ENCODE measurements at regions not wholly inside any gene's neighbourhood (a gene's known extent, or its start where the extent isn't known, plus 50 kb on each side); places are given as distances from the start of the nearest gene placed in this dataset.

DNA sequence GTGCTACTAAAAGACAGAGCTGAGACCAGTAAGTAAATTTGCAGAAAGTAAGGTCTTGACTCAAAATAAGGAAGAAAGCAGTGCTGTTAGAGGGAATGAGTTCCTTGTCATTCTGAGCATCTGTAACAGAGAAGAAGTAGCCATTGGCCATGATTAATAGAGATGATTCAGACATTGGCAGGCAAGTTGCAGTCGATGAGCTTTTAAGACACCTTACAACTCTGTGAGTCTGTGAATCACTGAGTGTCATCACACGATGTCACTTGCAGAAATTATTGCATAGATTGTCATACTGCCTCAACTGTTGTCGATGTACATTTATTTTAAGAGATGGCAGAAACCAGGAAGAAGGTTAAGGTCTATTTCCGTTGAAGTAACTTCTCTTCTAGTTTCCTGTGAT, 201.1 kb upstream of the CDH13 start:
- Histone ChIP-seq H3K27me3 (no peaks in the 10 kb centered on the region), H3K9me3 (no peaks in the 10 kb centered on the region), H3K4me2 (no peak overlapping the region), H4K20me1 (no peaks in the 10 kb centered on the region), H3K36me3 (no peaks in the 10 kb centered on the region), H3K9ac (no peak overlapping the region), H3K4me3 (no peak overlapping the region), H3K4me1 (no peaks in the 10 kb centered on the region), H3K27ac (no peak overlapping the region)
- TF ChIP-seq Cebpa-rat (IDR thresholded peaks at IDR 0.05): no peak

DNA sequence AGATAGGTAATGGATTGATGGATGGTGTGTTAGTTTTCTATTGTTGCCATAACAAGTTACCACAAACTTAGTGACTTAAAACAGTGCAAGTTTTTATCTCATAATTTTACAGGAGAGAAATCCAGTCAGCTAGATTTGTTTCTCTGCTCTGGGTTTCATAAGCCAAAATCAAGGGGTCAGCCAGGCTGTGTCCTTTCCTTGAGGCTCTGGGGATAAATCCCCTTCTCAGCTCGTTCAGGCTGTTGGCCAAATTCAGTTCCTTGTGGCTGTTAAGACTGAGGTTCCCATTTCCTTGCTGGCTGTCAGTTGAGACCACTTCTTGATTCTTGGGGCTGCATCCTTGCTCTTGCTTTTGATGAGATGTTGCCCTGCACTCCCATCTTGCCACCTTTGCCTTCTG, 204.9 kb upstream of the CDH13 start:
- no peaks in the 10 kb centered on the region for H3K9me3 ChIP-seq
- no peak overlapping the region for H3K4me3 ChIP-seq
- no peaks in the 10 kb centered on the region for H3K27me3 ChIP-seq
- no peaks in the 10 kb centered on the region for H3K4me1 ChIP-seq
- H4K20me1 ChIP-seq: no peaks in the 10 kb centered on the region
- no peaks in the 10 kb centered on the region for H3K36me3 ChIP-seq
- no peak overlapping the region for H3K4me2 ChIP-seq
- no peak overlapping the region for H3K27ac ChIP-seq
- TF ChIP-seq Cebpa-rat (IDR thresholded peaks at IDR 0.05): no peak
- H3K9ac ChIP-seq: no peak overlapping the region

DNA sequence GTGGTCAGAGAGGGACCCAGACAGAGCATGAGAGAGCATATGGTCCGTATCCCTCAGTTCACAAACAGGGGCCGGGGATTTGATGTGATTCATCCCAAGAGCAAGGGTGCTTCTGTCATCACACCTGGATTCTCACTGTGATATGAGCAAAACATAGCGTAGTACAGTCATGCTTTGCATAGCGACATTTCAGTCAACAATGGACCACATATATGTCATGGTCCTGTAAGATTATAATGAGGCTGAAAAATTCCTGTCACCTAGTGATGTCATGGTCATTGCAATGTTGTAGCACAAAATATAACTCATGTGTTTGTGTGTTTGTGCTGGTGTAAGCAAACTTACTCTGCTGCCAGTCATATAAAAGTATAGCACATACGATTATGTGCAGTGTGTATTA, 207.4 kb upstream of the CDH13 start:
- Histone ChIP-seq H3K27ac (no peak overlapping the region), H3K36me3 (no peaks in the 10 kb centered on the region), H3K9ac (no peak overlapping the region)

DNA sequence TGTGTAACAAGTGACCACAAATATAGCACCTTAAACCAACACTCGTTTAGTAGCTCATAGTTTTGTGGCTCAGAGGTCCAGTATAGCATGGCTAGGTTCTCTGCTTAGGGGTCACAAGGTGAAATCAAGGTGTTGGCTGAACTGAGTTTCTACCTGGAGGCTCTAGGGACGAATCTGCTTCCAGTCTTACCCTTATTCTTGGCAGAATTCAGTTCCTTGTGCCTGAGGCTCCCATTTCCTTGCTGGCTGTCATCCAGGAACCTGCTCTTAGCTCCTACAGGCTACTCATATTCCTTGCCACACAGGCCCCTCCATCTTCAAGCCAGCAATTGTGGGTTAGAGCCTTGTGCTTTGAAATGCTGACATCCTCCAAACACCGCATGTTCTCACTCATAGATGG, 212.3 kb upstream of the CDH13 start:
- Histone ChIP-seq H3K27me3 (no peaks in the 10 kb centered on the region), H3K4me3 (no peak overlapping the region), H4K20me1 (no peaks in the 10 kb centered on the region), H3K4me2 (no peak overlapping the region), H3K9ac (no peak overlapping the region), H3K36me3 (no peaks in the 10 kb centered on the region), H3K27ac (no peak overlapping the region), H3K4me1 (no peaks in the 10 kb centered on the region), H3K9me3 (no peaks in the 10 kb centered on the region)
- no peak for TF ChIP-seq Cebpa-rat (IDR thresholded peaks at IDR 0.05)

More for the DNA sequence above, 207.4 kb upstream of the CDH13 start:
- Histone ChIP-seq H4K20me1 (no peaks in the 10 kb centered on the region), H3K27me3 (no peaks in the 10 kb centered on the region), H3K9me3 (no peaks in the 10 kb centered on the region), H3K4me3 (no peak overlapping the region), H3K4me2 (no peak overlapping the region), H3K4me1 (no peaks in the 10 kb centered on the region)
- TF ChIP-seq Cebpa-rat (IDR thresholded peaks at IDR 0.05): no peak

DNA sequence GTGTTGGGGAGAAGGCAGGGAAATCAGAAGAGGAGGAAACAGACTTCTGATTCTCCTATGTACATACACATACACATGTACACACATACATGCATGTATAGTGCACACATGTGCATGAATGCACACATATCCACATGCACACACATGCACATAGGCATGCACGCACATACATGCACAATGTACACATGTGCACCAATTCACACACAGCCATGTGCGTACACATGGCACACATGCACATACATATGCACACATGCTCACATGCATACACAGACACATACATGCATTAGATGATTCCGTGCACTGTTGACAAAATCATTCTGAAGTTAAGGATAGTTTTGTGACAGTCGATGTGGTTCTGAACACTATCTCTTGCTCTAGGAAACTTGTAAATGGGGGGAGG, 214.0 kb upstream of the CDH13 start:
- Histone ChIP-seq H3K4me2 (no peak overlapping the region), H3K9me3 (no peaks in the 10 kb centered on the region), H3K4me3 (no peak overlapping the region)

DNA sequence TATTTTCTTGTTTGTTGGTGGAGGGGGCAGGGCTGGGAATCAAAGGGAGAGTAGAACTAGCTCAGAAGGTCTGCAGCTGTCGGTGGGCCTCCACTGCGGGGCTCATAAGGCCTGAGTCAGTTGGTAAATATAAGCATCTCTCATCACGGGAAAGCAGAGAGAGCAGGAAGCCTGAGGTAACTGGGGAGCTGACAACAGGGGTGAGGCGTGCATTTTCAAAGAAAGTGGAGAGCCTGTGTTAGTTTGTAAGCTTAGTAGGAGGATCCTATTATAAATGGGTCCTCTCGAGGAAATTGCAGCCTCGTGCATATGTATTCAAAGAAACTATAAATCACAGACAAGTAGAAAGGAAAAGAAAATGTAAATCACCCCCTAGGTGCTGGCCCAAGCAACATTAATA, 221.0 kb upstream of the CDH13 start:
- no peaks in the 10 kb centered on the region for H3K36me3 ChIP-seq
- no peak overlapping the region for H3K27ac ChIP-seq
- H3K4me3 ChIP-seq: no peak overlapping the region
- no peak overlapping the region for H3K4me2 ChIP-seq
- no peaks in the 10 kb centered on the region for H3K27me3 ChIP-seq
- TF ChIP-seq Cebpa-rat (IDR thresholded peaks at IDR 0.05): no peak
- no peak overlapping the region for H3K9ac ChIP-seq
- H4K20me1 ChIP-seq: no peaks in the 10 kb centered on the region
- no peaks in the 10 kb centered on the region for H3K9me3 ChIP-seq
- no peaks in the 10 kb centered on the region for H3K4me1 ChIP-seq

More for the DNA sequence above, 214.0 kb upstream of the CDH13 start:
- Histone ChIP-seq H3K36me3 (no peaks in the 10 kb centered on the region), H3K27ac (no peak overlapping the region), H3K9ac (no peak overlapping the region), H3K27me3 (no peaks in the 10 kb centered on the region), H4K20me1 (no peaks in the 10 kb centered on the region), H3K4me1 (no peaks in the 10 kb centered on the region)
- no peak for TF ChIP-seq Cebpa-rat (IDR thresholded peaks at IDR 0.05)

DNA sequence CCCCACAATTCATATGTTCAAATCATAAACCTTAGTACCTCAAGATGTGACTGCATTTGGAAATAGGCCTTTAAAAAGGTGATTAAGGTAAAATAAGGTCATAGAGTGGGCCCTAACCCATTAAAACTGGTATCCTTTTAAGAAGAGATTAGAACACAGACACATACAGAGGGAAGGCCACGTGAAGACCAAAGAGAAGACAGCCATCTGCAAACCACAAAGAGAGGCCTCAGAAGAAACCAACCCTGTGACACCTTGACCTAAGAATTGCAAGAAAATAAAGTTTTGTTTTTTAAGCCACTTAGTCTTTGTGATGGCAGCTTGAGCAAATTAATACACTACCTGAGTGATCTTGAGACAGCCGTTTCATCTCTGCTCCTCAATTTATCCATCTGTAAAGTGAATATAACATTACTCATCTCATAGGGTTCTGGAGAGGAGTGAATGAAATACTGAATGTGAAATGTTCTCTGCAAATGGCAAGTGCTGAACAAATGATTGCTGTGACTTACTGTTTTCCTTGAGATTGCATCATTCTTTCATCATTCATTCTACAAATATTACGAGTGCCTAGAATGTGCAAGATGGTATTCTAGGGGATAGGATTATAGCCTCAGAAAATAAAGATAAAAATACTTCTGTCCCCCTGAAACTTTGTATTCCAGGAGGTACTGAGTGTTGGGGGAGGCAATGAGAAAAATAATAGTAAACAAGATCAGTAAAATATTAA, 222.0 kb upstream of the CDH13 start:
- Histone ChIP-seq H3K36me3 (no peaks in the 10 kb centered on the region), H3K27me3 (no peaks in the 10 kb centered on the region), H3K27ac (no peak overlapping the region), H3K4me1 (no peaks in the 10 kb centered on the region), H3K9ac (no peak overlapping the region), H3K4me3 (no peak overlapping the region), H3K9me3 (no peaks in the 10 kb centered on the region), H4K20me1 (no peaks in the 10 kb centered on the region), H3K4me2 (no peak overlapping the region)
- no peak for TF ChIP-seq Cebpa-rat (IDR thresholded peaks at IDR 0.05)

DNA sequence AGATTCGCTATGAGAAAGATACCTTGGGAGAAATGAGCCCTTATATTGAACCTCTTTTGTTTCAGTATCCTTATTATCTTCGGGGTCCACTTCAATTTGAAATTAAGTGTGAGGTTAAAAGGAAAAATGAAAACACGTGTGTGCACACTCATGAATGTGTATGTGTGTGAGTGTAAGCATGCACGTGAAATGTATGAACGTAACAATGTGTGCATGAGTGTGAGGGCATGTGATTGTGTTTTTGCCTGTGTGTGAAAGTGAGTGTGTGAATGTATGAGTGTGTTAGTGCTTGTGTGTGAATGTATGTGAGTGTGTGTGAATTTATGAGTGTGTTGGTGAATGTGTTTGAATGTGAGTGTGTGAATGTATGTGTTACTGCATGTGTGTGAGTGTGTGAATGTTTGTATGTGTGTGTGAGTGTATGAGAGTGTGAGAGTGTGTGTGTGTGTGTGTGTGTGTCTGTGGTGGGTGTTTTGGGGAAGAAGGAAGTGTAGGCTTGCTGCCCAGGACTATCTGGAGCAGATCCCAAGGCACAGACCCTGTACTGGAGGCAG, 224.0 kb upstream of the CDH13 start:
- Histone ChIP-seq H3K4me1 (no peaks in the 10 kb centered on the region), H4K20me1 (no peaks in the 10 kb centered on the region), H3K9ac (no peak overlapping the region), H3K27me3 (no peaks in the 10 kb centered on the region), H3K36me3 (no peaks in the 10 kb centered on the region), H3K9me3 (no peaks in the 10 kb centered on the region), H3K4me2 (no peak overlapping the region), H3K27ac (no peak overlapping the region), H3K4me3 (no peak overlapping the region)
- no peak for TF ChIP-seq Cebpa-rat (IDR thresholded peaks at IDR 0.05)

DNA sequence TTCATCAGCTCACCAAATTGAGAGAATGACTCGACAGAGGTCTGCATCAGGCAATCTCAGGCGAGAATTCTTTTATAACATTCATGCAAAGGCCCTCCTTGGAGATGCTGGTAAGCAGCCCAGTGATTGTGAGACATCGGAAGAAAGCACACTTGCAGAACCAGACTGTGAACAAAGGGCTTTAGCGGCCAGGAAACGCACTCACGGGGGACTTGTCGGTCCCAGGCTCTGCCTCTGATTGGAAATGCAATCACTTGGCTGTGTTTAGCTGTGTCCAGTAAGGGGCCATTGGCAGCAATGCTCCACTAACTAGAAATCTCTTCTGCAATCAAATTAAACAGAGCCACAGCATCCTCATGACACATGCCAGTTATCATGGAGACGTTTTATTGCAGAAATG, 226.7 kb upstream of the CDH13 start:
- H3K9ac ChIP-seq: no peak overlapping the region
- no peaks in the 10 kb centered on the region for H3K9me3 ChIP-seq
- H3K4me2 ChIP-seq: no peak overlapping the region
- no peaks in the 10 kb centered on the region for H3K27me3 ChIP-seq
- H4K20me1 ChIP-seq: no peaks in the 10 kb centered on the region
- TF ChIP-seq Cebpa-rat (IDR thresholded peaks at IDR 0.05): no peak
- H3K27ac ChIP-seq: no peak overlapping the region
- H3K4me3 ChIP-seq: no peak overlapping the region
- peaks cover 6% of the 10 kb centered on the region; the same call in 1 of the 2 replicates for H3K4me1 ChIP-seq
- H3K36me3 ChIP-seq: no peaks in the 10 kb centered on the region

DNA sequence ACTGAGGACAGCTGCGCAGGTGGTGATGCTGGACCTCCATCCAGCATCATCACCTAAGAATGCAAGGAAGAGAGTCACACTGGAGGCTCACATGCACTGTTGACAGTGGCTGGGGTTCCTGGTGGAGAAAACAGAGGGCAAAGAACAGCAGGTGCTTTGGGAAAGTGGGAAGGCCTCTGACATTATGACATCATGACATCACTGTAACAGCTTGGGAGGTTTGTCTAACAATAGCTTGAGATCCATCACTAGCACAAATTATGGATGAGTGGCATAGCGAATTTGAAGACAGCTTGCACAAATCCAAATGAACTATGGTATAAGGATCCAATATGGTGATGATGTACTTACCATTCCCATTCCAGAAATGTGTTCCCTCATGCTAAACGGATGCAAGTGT, 226.5 kb upstream of the MPHOSPH6 start:
- no peak overlapping the region for H3K27ac ChIP-seq
- no peaks in the 10 kb centered on the region for H3K9me3 ChIP-seq
- H3K9ac ChIP-seq: no peak overlapping the region
- H3K4me1 ChIP-seq: peaks cover 6% of the 10 kb centered on the region; the same call in 1 of the 2 replicates
- no peak overlapping the region for H3K4me3 ChIP-seq
- H3K36me3 ChIP-seq: no peaks in the 10 kb centered on the region
- peak overlapping the region; percentile 24; the same call in 1 of the 2 replicates for H3K4me2 ChIP-seq
- H4K20me1 ChIP-seq: no peaks in the 10 kb centered on the region
- no peak for TF ChIP-seq Cebpa-rat (IDR thresholded peaks at IDR 0.05)
- H3K27me3 ChIP-seq: no peaks in the 10 kb centered on the region

Data from BLaER1 (cell line).